Astrocyte of the cerebellum (primary cell): ENCODE measurements at regions not wholly inside any gene's neighbourhood (a gene's known extent, or its start where the extent isn't known, plus 50 kb on each side); places are given as distances from the start of the nearest gene placed in this dataset.

Source experiments
- DNase-seq: peaks from one replicate; pipeline ENCODE4 v3.0.0-alpha.2; 2011; ENCODE audit warnings: low read depth
- H3K4me3 ChIP-seq: 2 replicates; pipeline ENCODE4 v1.5.1; 2011; ENCODE audit warnings: mild to moderate bottlenecking, low read depth, low read length, moderate library complexity
- CTCF ChIP-seq: IDR thresholded peaks from 2 replicates; pipeline ENCODE4 v1.5.1; 2012; ENCODE audit warnings: low read length, low read depth, moderate library complexity, mild to moderate bottlenecking; ENCODE audit errors: missing control alignments
- in situ Hi-C: cut with HindIII; loops from 2 replicates; pipeline ENCODE4 v1.10.0; 2017; ENCODE audit warnings: low sequenced_read_pairs

- no peak overlapping the region for H3K4me3 ChIP-seq
- no peak for TF ChIP-seq CTCF
- in situ Hi-C loops = no loop called here
- no peak for DNase-seq
Observed at GRCh38 chr15:47412802-47413201, 304.5 kb upstream of the SEMA6D start.

GRCh38 chr15:47414207-47414606, 303.1 kb upstream of the SEMA6D start:
- no peak for TF ChIP-seq CTCF
- H3K4me3 ChIP-seq = no peak overlapping the region
- no peak for DNase-seq
- in situ Hi-C loops = no loop called here

- in situ Hi-C loops = no loop called here
- no peak for DNase-seq
- no peak overlapping the region for H3K4me3 ChIP-seq
- TF ChIP-seq CTCF = no peak
Observed at GRCh38 chr15:47415539-47415971, 301.8 kb upstream of the SEMA6D start.

- TF ChIP-seq CTCF = no peak
- DNase-seq = no peak
- no peak overlapping the region for H3K4me3 ChIP-seq
- in situ Hi-C loops = no loop called here
Observed at GRCh38 chr15:47422881-47423665, 294.2 kb upstream of the SEMA6D start.

- in situ Hi-C loops = no loop called here
- no peak for TF ChIP-seq CTCF
- DNase-seq = no peak
- no peak overlapping the region for H3K4me3 ChIP-seq
Observed at GRCh38 chr15:47427463-47427862, 289.8 kb upstream of the SEMA6D start.

GRCh38 chr15:47429376-47429775, 287.9 kb upstream of the SEMA6D start:
- DNase-seq = no peak
- in situ Hi-C loops = no loop called here
- no peak overlapping the region for H3K4me3 ChIP-seq
- TF ChIP-seq CTCF = no peak

GRCh38 chr15:47431501-47431900, 285.8 kb upstream of the SEMA6D start:
- in situ Hi-C loops = no loop called here
- H3K4me3 ChIP-seq = no peak overlapping the region
- no peak for TF ChIP-seq CTCF
- DNase-seq = peak; percentile 49
